Right lobe of liver (tissue), 6 donors: ENCODE measurements at regions not wholly inside any gene's neighbourhood (a gene's known extent, or its start where the extent isn't known, plus 50 kb on each side); places are given as distances from the start of the nearest gene placed in this dataset.
"Not testable (repeated sequence)": the region's sequence is repeated elsewhere in the genome, so short reads cannot be mapped to it uniquely, and the experiment has no call there.

Experiments used
- ATAC-seq, 4 donors: fragments of 200-7000 bp; cut with Tn5 transposase; one replicate each; pipeline ENCODE4 v1.9.1; 2020; ENCODE audit warnings: mild to moderate bottlenecking in 4 of 4, moderate library complexity in 4 of 4
- DNase-seq, 3 donors: peaks; one replicate each; pipeline ENCODE4 v3.0.0-alpha.2; 2020
- H3K27ac ChIP-seq, 3 donors: fragments of 200-600 bp; one replicate each; pipeline ENCODE4 v1.8.0; 2022
- H3K27me3 ChIP-seq, 2 donors: fragments of 200-600 bp; one replicate each; pipeline ENCODE4 v1.8.0; 2022
- H3K36me3 ChIP-seq, 4 donors: fragments of 200-600 bp; sonication (generic) in 1 of 4; one replicate each; pipeline versions ENCODE4 v1.5.1 to v1.8.0; 2017 to 2022; ENCODE audit warnings: control low read depth in 1 of 4
- H3K4me1 ChIP-seq, 4 donors: fragments of 200-600 bp; sonication (generic) in 1 of 4; one replicate each; pipeline versions ENCODE4 v1.5.1 to v1.8.0; 2017 to 2022; ENCODE audit warnings: control low read depth in 1 of 4
- H3K4me3 ChIP-seq, 3 donors: fragments of 200-600 bp; one replicate each; pipeline ENCODE4 v1.8.0; 2022
- H3K9me3 ChIP-seq, 4 donors: fragments of 200-600 bp; sonication (generic) in 1 of 4; one replicate each; pipeline versions ENCODE4 v1.5.1 to v1.8.0; 2017 to 2022; ENCODE audit warnings: control low read depth in 1 of 4
- POLR2A ChIP-seq: fragments of 450-650 bp; IDR thresholded peaks from one replicate; pipeline ENCODE4 v1.6.1; 2017; ENCODE audit warnings: antibody characterized with exemption, mild to moderate bottlenecking
- WGBS: methylation state at CpG from one replicate; pipeline ENCODE4 v1.1.6; 2018; ENCODE audit warnings: low coverage, low lambda C conversion rate; ENCODE audit not compliant: insufficient coverage; ENCODE audit errors: missing lambda C conversion rate; 5-methylcytosine and 5-hydroxymethylcytosine counted together
- intact Hi-C, 2 donors: fragments of 100-400 bp; cut with DNase I; formaldehyde crosslinking; loops; one replicate each; pipeline versions ENCODE4 v1.11.2 to v1.14.1; 2022
- TF ChIP-seq, protein P1 (sequence below), 4 donors: fragments of 200-600 bp in 3 of 4; fragments of 450-650 bp in 1 of 4; IDR thresholded peaks; one replicate each; pipeline versions ENCODE4 v1.5.1 to v1.8.0; 2016 to 2022; ENCODE audit warnings: antibody characterized with exemption in 4 of 4, mild to moderate bottlenecking in 2 of 4
- donor health status: DM: no; HTN: yes; CAD: no.
- donor health status: DM: no; HTN: no; CAD: no.
- donor health status: DM: no; HTN: no; CAD: no.
- donor health status: DM: no; HTN: yes; CAD: no.
- donor health status: DM: no; HTN: yes; CAD: no.

DNA sequence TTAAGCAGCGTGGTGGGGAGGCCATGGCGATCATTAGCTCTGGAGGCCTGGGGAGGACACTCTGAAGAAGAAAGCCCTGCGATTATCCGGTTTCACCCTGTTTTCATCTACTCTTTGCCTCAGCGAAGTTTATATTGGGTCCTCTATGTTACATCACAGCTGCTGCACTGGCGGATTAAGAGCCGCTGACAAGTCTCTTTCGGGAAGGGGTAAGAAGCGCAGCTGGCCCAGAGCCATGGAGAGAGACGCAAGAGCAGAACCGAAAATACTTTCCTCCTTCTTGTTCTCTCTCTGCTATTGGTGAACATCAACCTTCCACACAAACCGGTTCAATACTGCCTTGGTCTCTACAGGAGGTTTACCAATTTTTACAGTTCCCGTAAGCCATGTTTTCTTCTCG, 291.5 kb downstream of the FAM72C start:
- intact Hi-C loops: no loop called here
- no peak for TF ChIP-seq POLR2A
- TF ChIP-seq, protein P1, sequence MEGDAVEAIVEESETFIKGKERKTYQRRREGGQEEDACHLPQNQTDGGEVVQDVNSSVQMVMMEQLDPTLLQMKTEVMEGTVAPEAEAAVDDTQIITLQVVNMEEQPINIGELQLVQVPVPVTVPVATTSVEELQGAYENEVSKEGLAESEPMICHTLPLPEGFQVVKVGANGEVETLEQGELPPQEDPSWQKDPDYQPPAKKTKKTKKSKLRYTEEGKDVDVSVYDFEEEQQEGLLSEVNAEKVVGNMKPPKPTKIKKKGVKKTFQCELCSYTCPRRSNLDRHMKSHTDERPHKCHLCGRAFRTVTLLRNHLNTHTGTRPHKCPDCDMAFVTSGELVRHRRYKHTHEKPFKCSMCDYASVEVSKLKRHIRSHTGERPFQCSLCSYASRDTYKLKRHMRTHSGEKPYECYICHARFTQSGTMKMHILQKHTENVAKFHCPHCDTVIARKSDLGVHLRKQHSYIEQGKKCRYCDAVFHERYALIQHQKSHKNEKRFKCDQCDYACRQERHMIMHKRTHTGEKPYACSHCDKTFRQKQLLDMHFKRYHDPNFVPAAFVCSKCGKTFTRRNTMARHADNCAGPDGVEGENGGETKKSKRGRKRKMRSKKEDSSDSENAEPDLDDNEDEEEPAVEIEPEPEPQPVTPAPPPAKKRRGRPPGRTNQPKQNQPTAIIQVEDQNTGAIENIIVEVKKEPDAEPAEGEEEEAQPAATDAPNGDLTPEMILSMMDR (IDR thresholded peaks at IDR 0.05): no peak
- Histone ChIP-seq H3K27ac (no peak overlapping the region), H3K36me3 (no peaks in the 10 kb centered on the region), H3K4me3 (no peak overlapping the region), H3K27me3 (no peaks in the 10 kb centered on the region), H3K9me3 (no peaks in the 10 kb centered on the region), H3K4me1 (no peaks in the 10 kb centered on the region)
- no peak for ATAC-seq
- 67% methylated on average over 11 of the region's 14 CpGs for WGBS
- DNase-seq: no peak

DNA sequence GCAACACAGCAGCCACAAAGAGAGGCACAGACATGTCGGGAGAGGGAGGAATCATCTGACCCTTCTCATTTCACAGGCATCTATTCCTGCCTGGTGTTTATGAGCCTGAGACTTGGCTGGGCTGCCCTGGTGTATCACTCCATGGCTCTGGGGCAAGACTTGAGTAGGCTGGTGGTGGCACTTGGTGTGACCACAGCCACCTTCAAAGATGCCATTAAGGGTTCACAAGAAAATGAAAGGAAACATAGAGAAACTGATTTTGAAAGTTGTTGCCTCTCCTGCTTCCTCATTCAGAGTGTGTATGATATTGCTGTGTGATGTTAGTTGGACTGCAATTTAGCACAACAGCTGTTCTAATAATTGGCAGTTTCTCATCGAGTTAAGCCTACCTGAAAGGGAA, 298.8 kb downstream of the FAM72C start:
- no peak overlapping the region for H3K27ac ChIP-seq
- TF ChIP-seq, protein P1 (IDR thresholded peaks at IDR 0.05): no peak
- no peak for TF ChIP-seq POLR2A
- no peak overlapping the region for H3K4me3 ChIP-seq
- no peak for ATAC-seq
- H3K27me3 ChIP-seq: no peaks in the 10 kb centered on the region
- WGBS: 29% methylated on average over 2 of the region's 2 CpGs
- no peaks in the 10 kb centered on the region for H3K9me3 ChIP-seq
- H3K36me3 ChIP-seq: no peaks in the 10 kb centered on the region
- no peaks in the 10 kb centered on the region for H3K4me1 ChIP-seq
- DNase-seq: no peak
- intact Hi-C loops: no loop called here

DNA sequence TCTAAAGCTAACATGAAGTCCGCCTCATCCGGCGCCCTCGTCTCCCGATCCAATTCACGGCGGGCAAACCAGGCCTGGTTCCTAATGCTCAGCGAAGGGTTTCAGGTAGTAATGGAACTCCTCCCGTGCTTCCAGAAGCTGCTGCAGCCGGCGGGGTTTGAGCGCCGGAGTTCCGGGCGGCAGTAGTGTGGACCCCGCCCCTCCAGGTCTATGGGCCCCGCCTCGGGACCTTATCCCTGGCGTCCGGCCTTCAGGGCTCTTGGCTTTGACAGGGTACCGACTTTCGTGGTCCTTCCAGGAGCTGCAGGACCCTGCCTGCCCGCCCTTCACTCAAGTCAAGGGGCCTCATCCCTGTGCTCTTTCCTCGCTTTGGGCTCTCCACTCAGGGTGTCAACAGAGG, 304.1 kb downstream of the FAM72C start:
- TF ChIP-seq, protein P1 (IDR thresholded peaks at IDR 0.05): no peak
- no peak for TF ChIP-seq POLR2A
- H3K4me3 ChIP-seq: no peak overlapping the region
- no peaks in the 10 kb centered on the region for H3K9me3 ChIP-seq
- H3K36me3 ChIP-seq: no peaks in the 10 kb centered on the region
- DNase-seq (no peak), ATAC-seq (no peak)
- H3K27ac ChIP-seq: no peak overlapping the region
- intact Hi-C loops: no loop called here
- 31% methylated on average over 5 of the region's 24 CpGs for WGBS
- no peaks in the 10 kb centered on the region for H3K4me1 ChIP-seq
- H3K27me3 ChIP-seq: no peaks in the 10 kb centered on the region

DNA sequence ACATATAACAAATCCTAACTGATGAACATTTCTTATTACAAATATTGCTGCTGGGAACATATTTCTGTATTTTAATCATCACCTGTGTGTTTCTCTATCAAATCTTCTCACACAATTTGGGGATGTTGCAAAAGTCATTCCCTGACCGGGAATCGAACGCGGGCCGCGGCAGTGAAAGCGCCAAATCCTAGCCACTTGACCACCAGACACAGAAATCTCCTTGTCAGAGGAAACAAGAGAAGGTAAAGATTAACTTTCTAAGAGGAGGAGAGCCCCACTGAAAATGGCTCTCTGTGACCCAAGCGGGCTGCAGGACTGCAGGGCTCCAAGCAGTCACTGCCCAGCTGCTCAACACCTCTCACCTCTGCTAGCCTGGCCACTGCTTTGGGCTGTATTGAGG, 304.9 kb downstream of the FAM72C start:
- H3K27me3 ChIP-seq: no peaks in the 10 kb centered on the region
- H3K27ac ChIP-seq: no peak overlapping the region
- H3K4me3 ChIP-seq: no peak overlapping the region
- intact Hi-C loops: no loop called here
- H3K9me3 ChIP-seq: no peaks in the 10 kb centered on the region
- H3K4me1 ChIP-seq: no peaks in the 10 kb centered on the region
- no peaks in the 10 kb centered on the region for H3K36me3 ChIP-seq
- ATAC-seq (no peak), DNase-seq (no peak)
- WGBS: 74% methylated on average over 8 of the region's 8 CpGs
- no peak for TF ChIP-seq POLR2A
- TF ChIP-seq, protein P1 (IDR thresholded peaks at IDR 0.05): no peak

DNA sequence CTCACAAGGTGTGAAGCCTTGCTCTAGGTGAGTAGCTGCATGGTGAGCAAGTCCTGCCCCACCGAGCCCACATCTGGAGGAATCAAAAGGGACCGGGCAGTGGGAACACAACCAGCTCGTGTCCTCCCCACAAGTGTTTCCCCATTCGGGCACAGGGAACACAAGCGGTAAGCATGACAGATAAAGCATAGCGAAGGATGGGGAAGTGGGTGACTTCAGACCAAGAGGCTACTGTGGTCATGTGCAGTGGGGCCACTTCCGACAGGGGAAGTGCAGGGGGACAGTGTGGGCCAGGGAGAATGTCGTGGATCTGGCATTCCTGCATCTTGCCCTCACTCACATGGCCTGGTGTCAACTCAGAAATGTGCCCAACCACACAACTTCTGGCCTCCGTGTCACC, 306.2 kb downstream of the FAM72C start:
- TF ChIP-seq POLR2A: no peak
- TF ChIP-seq, protein P1 (IDR thresholded peaks at IDR 0.05): no peak
- no peaks in the 10 kb centered on the region for H3K9me3 ChIP-seq
- intact Hi-C loops: no loop called here
- no peak for DNase-seq
- H3K36me3 ChIP-seq: no peaks in the 10 kb centered on the region
- no peak overlapping the region for H3K27ac ChIP-seq
- no peaks in the 10 kb centered on the region for H3K4me1 ChIP-seq
- no peak for ATAC-seq
- 37% methylated on average over 3 of the region's 9 CpGs for WGBS
- no peaks in the 10 kb centered on the region for H3K27me3 ChIP-seq
- H3K4me3 ChIP-seq: no peak overlapping the region

DNA sequence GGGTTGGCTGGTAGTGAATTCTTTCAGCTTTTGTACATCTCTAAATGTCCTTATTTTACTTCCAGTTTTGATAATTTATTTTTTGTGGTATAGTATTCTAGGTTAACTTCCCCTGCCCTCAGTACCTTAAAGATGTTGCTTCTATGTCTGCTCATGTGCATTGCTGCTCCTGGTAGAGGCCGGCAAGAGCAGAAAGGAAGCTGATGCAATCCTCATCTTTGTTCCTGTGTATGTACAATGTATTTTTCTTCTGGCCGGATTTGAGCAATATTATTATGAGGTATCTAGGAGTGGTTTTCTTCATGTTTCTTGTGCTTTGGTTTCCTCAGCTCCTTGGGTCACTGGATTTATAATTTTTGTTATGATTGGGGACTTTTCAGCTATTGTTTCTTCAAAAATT, 308.7 kb downstream of the FAM72C start:
- H3K27me3 ChIP-seq, ATAC-seq, H3K27ac ChIP-seq, H3K9me3 ChIP-seq, H3K4me1 ChIP-seq, intact Hi-C loops, H3K4me3 ChIP-seq, H3K36me3 ChIP-seq, DNase-seq: not testable (repeated sequence)
- 36% methylated on average over 2 of the region's 2 CpGs for WGBS
